Activated T-cell treated with anti-CD3 and anti-CD28 coated beads for 1 hour (primary cell): ENCODE measurements at regions not wholly inside any gene's neighbourhood (a gene's known extent, or its start where the extent isn't known, plus 50 kb on each side); places are given as distances from the start of the nearest gene placed in this dataset.
"Not testable (repeated sequence)": the region's sequence is repeated elsewhere in the genome, so short reads cannot be mapped to it uniquely, and the experiment has no call there.

Experiments used
- DNase-seq: peaks from one replicate; pipeline ENCODE4 v3.0.0-alpha.2; 2020; ENCODE audit warnings: low read depth

- DNase-seq = no peak
Measured at GRCh38 chr21:29396951-29397455, 98.3 kb downstream of the BACH1 start.

- DNase-seq = no peak
Measured at GRCh38 chr21:29403301-29403700, 104.6 kb downstream of the BACH1 start.

- no peak for DNase-seq
Measured at GRCh38 chr21:29403922-29404538, 105.3 kb downstream of the BACH1 start.

- no peak for DNase-seq
Measured at GRCh38 chr21:29405503-29406122, 106.9 kb downstream of the BACH1 start.

- no peak for DNase-seq
Measured at GRCh38 chr21:29406385-29406784, 107.7 kb downstream of the BACH1 start.

- DNase-seq = no peak
Measured at GRCh38 chr21:29407571-29407970, 108.8 kb downstream of the BACH1 start.

GRCh38 chr21:29413683-29414082 lies 115.0 kb downstream of the BACH1 start:
- DNase-seq = no peak

- DNase-seq = no peak
Measured at GRCh38 chr21:29416268-29416667, 117.5 kb downstream of the BACH1 start.

GRCh38 chr21:29418813-29419212 lies 120.1 kb downstream of the BACH1 start:
- DNase-seq = no peak

GRCh38 chr21:29419422-29419821 lies 120.7 kb downstream of the BACH1 start:
- DNase-seq = no peak

- no peak for DNase-seq
Measured at GRCh38 chr21:29423099-29423870, 124.6 kb downstream of the BACH1 start.

GRCh38 chr21:29424728-29425127 lies 126.0 kb downstream of the BACH1 start:
- no peak for DNase-seq

GRCh38 chr21:29429218-29429617 lies 130.5 kb downstream of the BACH1 start:
- DNase-seq = no peak

GRCh38 chr21:29430030-29430429 lies 131.3 kb downstream of the BACH1 start:
- no peak for DNase-seq

GRCh38 chr21:29430576-29430975 lies 131.9 kb downstream of the BACH1 start:
- DNase-seq = no peak

GRCh38 chr21:29431178-29431577 lies 132.5 kb downstream of the BACH1 start:
- no peak for DNase-seq

GRCh38 chr21:29431680-29432079 lies 133.0 kb downstream of the BACH1 start:
- no peak for DNase-seq

GRCh38 chr21:29433366-29434059 lies 134.8 kb downstream of the BACH1 start:
- DNase-seq = no peak

- no peak for DNase-seq
Measured at GRCh38 chr21:29434081-29434480, 135.4 kb downstream of the BACH1 start.

GRCh38 chr21:29434982-29435381 lies 136.3 kb downstream of the BACH1 start:
- DNase-seq = not testable (repeated sequence)

- peak; percentile 25 for DNase-seq
Measured at GRCh38 chr21:29436143-29436542, 137.4 kb downstream of the BACH1 start.

GRCh38 chr21:29436650-29437049 lies 137.9 kb downstream of the BACH1 start:
- no peak for DNase-seq
